HFFc6 (cell line): ENCODE measurements at regions not wholly inside any gene's neighbourhood (a gene's known extent, or its start where the extent isn't known, plus 50 kb on each side); places are given as distances from the start of the nearest gene placed in this dataset.
A peak's percentile ranks its signal among the peaks of the same experiment; 100 is the strongest.

Experiments
- DNase-seq: peaks from one replicate; pipeline ENCODE4 v3.0.0-alpha.2; 2018
- H3K27ac Mint-ChIP-seq: 2 replicates; pipeline ENCODE4 v1.8.0; 2020; ENCODE audit warnings: mild to moderate bottlenecking, mixed read lengths
- H3K27me3 Mint-ChIP-seq: 2 replicates; pipeline ENCODE4 v1.8.0; 2021; ENCODE audit warnings: mild to moderate bottlenecking, moderate library complexity, mixed read lengths; ENCODE audit not compliant: insufficient read depth
- H3K36me3 Mint-ChIP-seq: 2 replicates; pipeline ENCODE4 v1.8.0; 2021; ENCODE audit warnings: low read depth, mixed read lengths
- H3K4me1 Mint-ChIP-seq: 2 replicates; pipeline ENCODE4 v1.8.0; 2020; ENCODE audit warnings: low read depth, mixed read lengths
- H3K4me3 Mint-ChIP-seq: 2 replicates; pipeline ENCODE4 v1.8.0; 2020; ENCODE audit warnings: mild to moderate bottlenecking, moderate library complexity, mixed read lengths
- H3K9me3 Mint-ChIP-seq: 2 replicates; pipeline ENCODE4 v1.8.0; 2020; ENCODE audit warnings: mild to moderate bottlenecking, mixed read lengths
- CTCF ChIP-seq: fragments of 200-600 bp; sonication (generic); IDR thresholded peaks from 2 replicates; pipeline ENCODE4 v1.5.0; 2021; ENCODE audit warnings: antibody characterized with exemption, mild to moderate bottlenecking

GRCh38 chr9:78871086-78871451 lies 574.1 kb downstream of the PSAT1 start:
- peaks cover 80% of the 10 kb centered on the region for H3K4me1 Mint-ChIP-seq
- H3K4me3 Mint-ChIP-seq: peak overlapping the region; percentile 24; the same call in 1 of the 2 replicates
- no peaks in the 10 kb centered on the region; the same call in 1 of the 2 replicates for H3K27me3 Mint-ChIP-seq
- H3K27ac Mint-ChIP-seq: peak overlapping the region; percentile 83
- H3K36me3 Mint-ChIP-seq: peaks cover 42% of the 10 kb centered on the region
- no peak for TF ChIP-seq CTCF
- peaks cover 9% of the 10 kb centered on the region for H3K9me3 Mint-ChIP-seq
- no peak for DNase-seq

- Mint-ChIP-seq H3K27me3 (no peaks in the 10 kb centered on the region; the same call in 1 of the 2 replicates), H3K4me3 (peak overlapping the region; percentile 46; the same call in 1 of the 2 replicates), H3K9me3 (peaks cover 9% of the 10 kb centered on the region), H3K4me1 (peaks cover 73% of the 10 kb centered on the region), H3K36me3 (peaks cover 42% of the 10 kb centered on the region), H3K27ac (peak overlapping the region; percentile 83)
- DNase-seq: peak; percentile 89
- TF ChIP-seq CTCF: no peak
These were observed 574.8 kb downstream of the PSAT1 start for GRCh38 chr9:78871452-78872331.

GRCh38 chr9:78874061-78874460 lies 577.1 kb downstream of the PSAT1 start:
- no peak for TF ChIP-seq CTCF
- H3K36me3 Mint-ChIP-seq: peaks cover 31% of the 10 kb centered on the region
- H3K27me3 Mint-ChIP-seq: no peaks in the 10 kb centered on the region; the same call in 1 of the 2 replicates
- H3K27ac Mint-ChIP-seq: peak overlapping the region; percentile 71; the same call in 1 of the 2 replicates
- peak overlapping the region; percentile 38; the same call in 1 of the 2 replicates for H3K4me3 Mint-ChIP-seq
- no peak for DNase-seq
- H3K9me3 Mint-ChIP-seq: peaks cover 9% of the 10 kb centered on the region
- peaks cover 58% of the 10 kb centered on the region for H3K4me1 Mint-ChIP-seq

GRCh38 chr9:78879324-78880100 lies 582.6 kb downstream of the PSAT1 start:
- no peak for TF ChIP-seq CTCF
- Mint-ChIP-seq H3K4me1 (peaks cover 55% of the 10 kb centered on the region), H3K36me3 (peaks cover 3% of the 10 kb centered on the region; the same call in 1 of the 2 replicates), H3K27ac (peak overlapping the region; percentile 66), H3K9me3 (peaks cover under 1% of the 10 kb centered on the region; the same call in 1 of the 2 replicates), H3K27me3 (no peaks in the 10 kb centered on the region), H3K4me3 (peak overlapping the region; percentile 27)
- DNase-seq: peak; percentile 34

GRCh38 chr9:78881295-78881694 lies 584.4 kb downstream of the PSAT1 start:
- Mint-ChIP-seq H3K36me3 (peaks cover 7% of the 10 kb centered on the region; the same call in 1 of the 2 replicates), H3K27ac (no peak overlapping the region), H3K4me1 (peaks cover 72% of the 10 kb centered on the region), H3K9me3 (no peaks in the 10 kb centered on the region), H3K4me3 (no peak overlapping the region), H3K27me3 (no peaks in the 10 kb centered on the region)
- TF ChIP-seq CTCF: no peak
- no peak for DNase-seq
